CD1c-positive myeloid dendritic cell (primary cell): ENCODE measurements at regions not wholly inside any gene's neighbourhood (a gene's known extent, or its start where the extent isn't known, plus 50 kb on each side); places are given as distances from the start of the nearest gene placed in this dataset.
A peak's percentile ranks its signal among the peaks of the same experiment; 100 is the strongest.

ENCODE experiments used
- DNase-seq: peaks from one replicate; pipeline ENCODE4 v3.0.0-alpha.2; 2016; ENCODE audit errors: extremely low spot score

GRCh38 chr18:76546088-76546435 lies 51.0 kb upstream of the ZNF516 start:
- DNase-seq, result peak; percentile 60

- peak; percentile 58 for DNase-seq
Measured at GRCh38 chr18:76545433-76546087, 50.5 kb upstream of the ZNF516 start.

- peak; percentile 9 for DNase-seq
Measured at GRCh38 chr18:76544511-76545345, 49.7 kb upstream of the ZNF516 start.
